OCI-LY7 (cell line): ENCODE measurements at regions not wholly inside any gene's neighbourhood (a gene's known extent, or its start where the extent isn't known, plus 50 kb on each side); places are given as distances from the start of the nearest gene placed in this dataset.

Experiments
- BruUV-seq: library from RNA; stranded (reverse); fragments of 400-500 nt; replicated peaks from 2 replicates; lab custom pipeline; 2021; lab: Mats Ljungman, UMichigan
- CTCF ChIA-PET: fragments of 300-600 bp; sonication (Branson Sonifier 250); formaldehyde crosslinking; loops from one replicate; lab custom pipeline; 2022; ENCODE audit warnings: antibody characterized with exemption; ENCODE audit not compliant: unreplicated experiment; lab: Charles Lee
- POLR2A ChIA-PET: fragments of 300-600 bp; sonication (Branson Sonifier 250); formaldehyde crosslinking; loops from one replicate; lab custom pipeline; 2022; ENCODE audit warnings: antibody characterized with exemption; lab: Charles Lee
- DNase-seq: peaks from one replicate; pipeline ENCODE4 v3.0.0-alpha.2; 2015; ENCODE audit warnings: low spot score
- H2AFZ ChIP-seq: fragments of 200-600 bp; sonication (generic), shearing (Covaris generic); 2 replicates; pipeline ENCODE4 v1.6.1; 2014; ENCODE audit warnings: mild to moderate bottlenecking, antibody characterized with exemption, low read length, moderate library complexity
- H3K27ac ChIP-seq: fragments of 200-600 bp; sonication (generic); 2 replicates; pipeline ENCODE4 v1.5.1; 2014; ENCODE audit warnings: mixed run types, low read depth, mild to moderate bottlenecking, moderate library complexity, low read length, inconsistent platforms; ENCODE audit not compliant: poor library complexity, severe bottlenecking
- H3K36me3 ChIP-seq: fragments of 200-600 bp; sonication (generic); 2 replicates; pipeline ENCODE4 v1.6.1; 2014; ENCODE audit warnings: mild to moderate bottlenecking, antibody characterized with exemption, low read length, moderate library complexity, mixed read lengths; ENCODE audit not compliant: insufficient read depth
- H3K4me1 ChIP-seq: fragments of 200-600 bp; sonication (generic); 2 replicates; pipeline ENCODE4 v1.5.1; 2014; ENCODE audit warnings: mild to moderate bottlenecking, low read length; ENCODE audit not compliant: insufficient read depth, poor library complexity, severe bottlenecking
- H3K4me2 ChIP-seq: fragments of 200-600 bp; sonication (generic); 2 replicates; pipeline ENCODE4 v1.6.1; 2014; ENCODE audit warnings: mild to moderate bottlenecking, low read length
- H3K4me3 ChIP-seq: fragments of 200-600 bp; sonication (generic); 2 replicates; pipeline ENCODE4 v1.5.1; 2014; ENCODE audit warnings: mild to moderate bottlenecking, low read depth, low read length; ENCODE audit not compliant: poor library complexity, severe bottlenecking
- H3K79me2 ChIP-seq: fragments of 200-600 bp; sonication (generic); 2 replicates; pipeline ENCODE4 v1.6.1; 2016; ENCODE audit warnings: low read depth, mild to moderate bottlenecking, low read length, moderate library complexity, mixed read lengths; ENCODE audit not compliant: insufficient read depth
- H3K9me2 ChIP-seq: fragments of 200-600 bp; sonication (generic); 2 replicates; pipeline ENCODE4 v1.6.1; 2016; ENCODE audit warnings: mild to moderate bottlenecking, low read length, mixed read lengths; ENCODE audit not compliant: insufficient read depth
- H3K9me3 ChIP-seq: fragments of 200-600 bp; sonication (generic); 2 replicates; pipeline ENCODE4 v1.6.1; 2014; ENCODE audit warnings: mild to moderate bottlenecking, mixed run types, low read length, mixed read lengths
- H4K20me1 ChIP-seq: fragments of 200-600 bp; sonication (generic); 2 replicates; pipeline ENCODE4 v1.6.1; 2014; ENCODE audit warnings: mild to moderate bottlenecking, antibody characterized with exemption, low read length, moderate library complexity, mixed read lengths; ENCODE audit not compliant: insufficient read depth
- CTCF ChIP-seq: fragments of 200-600 bp; sonication (generic); conservative IDR thresholded peaks from 2 replicates; pipeline ENCODE4 v1.5.1; 2014; ENCODE audit warnings: mild to moderate bottlenecking, antibody characterized with exemption, low read length, moderate library complexity, mixed read lengths
- EZH2phosphoT487 ChIP-seq: fragments of 200-600 bp; sonication (generic); IDR thresholded peaks from 2 replicates; pipeline ENCODE4 v1.6.1; 2018; ENCODE audit warnings: low read depth, borderline replicate concordance, mild to moderate bottlenecking, mixed run types, antibody characterized with exemption, low read length, moderate library complexity, mixed read lengths
- intact Hi-C: fragments of 100-400 bp; cut with micrococcal nuclease; formaldehyde crosslinking; loops from one replicate; pipeline ENCODE4 v1.10.0; 2022; ENCODE audit not compliant: unreplicated experiment

- no peak for DNase-seq
- ChIA-PET CTCF (no interaction called here), POLR2A (no interaction called here)
- TF ChIP-seq CTCF (no peak), EZH2phosphoT487 (no peak)
- H3K4me3 ChIP-seq = no peak overlapping the region
- no peaks in the 10 kb centered on the region for H3K4me1 ChIP-seq
- no peak overlapping the region for H3K27ac ChIP-seq
- no peaks in the 10 kb centered on the region for H3K9me3 ChIP-seq
- no peaks in the 10 kb centered on the region for H4K20me1 ChIP-seq
- H3K79me2 ChIP-seq = no peaks in the 10 kb centered on the region
- H3K9me2 ChIP-seq = no peaks in the 10 kb centered on the region
- H3K36me3 ChIP-seq = no peaks in the 10 kb centered on the region
- H2AFZ ChIP-seq = no peak overlapping the region
- H3K4me2 ChIP-seq = no peak overlapping the region
- intact Hi-C loops = no loop called here
- no TSS peak for BruUV-seq
Measured at GRCh38 chr17:73968680-73969079, 234.8 kb upstream of the RPL38 start.

- CTCF ChIA-PET = no interaction called here
Measured at GRCh38 chr17:73969956-73970355, 233.5 kb upstream of the RPL38 start.

GRCh38 chr17:73971127-73971526 is 232.4 kb upstream of the RPL38 start:
- Histone ChIP-seq H3K9me2 (no peaks in the 10 kb centered on the region), H4K20me1 (no peaks in the 10 kb centered on the region), H3K4me2 (no peak overlapping the region), H3K4me3 (no peak overlapping the region), H2AFZ (no peak overlapping the region), H3K9me3 (no peaks in the 10 kb centered on the region), H3K27ac (no peak overlapping the region), H3K79me2 (no peaks in the 10 kb centered on the region), H3K36me3 (no peaks in the 10 kb centered on the region), H3K4me1 (no peaks in the 10 kb centered on the region)
- TF ChIP-seq CTCF (no peak), EZH2phosphoT487 (no peak)
- CTCF ChIA-PET = no interaction called here
- no peak for DNase-seq
- intact Hi-C loops = no loop called here
- POLR2A ChIA-PET = no interaction called here
- BruUV-seq = no TSS peak

More at GRCh38 chr17:73969956-73970355, 233.5 kb upstream of the RPL38 start:
- H3K9me2 ChIP-seq = no peaks in the 10 kb centered on the region
- no peak for DNase-seq
- H3K79me2 ChIP-seq = no peaks in the 10 kb centered on the region
- H3K36me3 ChIP-seq = no peaks in the 10 kb centered on the region
- H3K4me2 ChIP-seq = no peak overlapping the region
- H4K20me1 ChIP-seq = no peaks in the 10 kb centered on the region
- POLR2A ChIA-PET = no interaction called here
- intact Hi-C loops = no loop called here
- H3K27ac ChIP-seq = no peak overlapping the region
- H3K9me3 ChIP-seq = no peaks in the 10 kb centered on the region
- no peak overlapping the region for H3K4me3 ChIP-seq
- no peak for TF ChIP-seq CTCF
- no peak for TF ChIP-seq EZH2phosphoT487
- BruUV-seq = no TSS peak
- H2AFZ ChIP-seq = no peak overlapping the region
- no peaks in the 10 kb centered on the region for H3K4me1 ChIP-seq
